ENCODE measurements at regions not wholly inside any gene's neighbourhood (a gene's known extent, or its start where the extent isn't known, plus 50 kb on each side); places are given as distances from the start of the nearest gene placed in this dataset.

GRCh38 chr2:16290311-16291020 is 350.1 kb downstream of the MYCN start:
- Histone ChIP-seq H3K36me3 (no peaks in the 10 kb centered on the region), H3K27ac (replicated peaks) (no peak overlapping the region), H3K9me3 (replicated peaks) (no peaks in the 10 kb centered on the region), H3K27me3 (ENCODE audit: low read depth) (peaks cover 22% of the 10 kb centered on the region), H3K4me3 (no peak overlapping the region), H3K4me1 (no peaks in the 10 kb centered on the region)
- no peak for TF ChIP-seq CTCF (IDR thresholded peaks at IDR 0.05; ENCODE audit: borderline replicate concordance)
- DNase-seq = no peak
- intact Hi-C loops (cut with micrococcal nuclease) = no loop called here

GRCh38 chr2:16288371-16289112 is 348.2 kb downstream of the MYCN start:
- intact Hi-C loops (cut with micrococcal nuclease) = loop anchor here (10.0 kb wide), 1 partner anchor 654 kb away; no protein-coding TSS in a partner anchor
- H3K36me3 ChIP-seq = no peaks in the 10 kb centered on the region
- H3K4me3 ChIP-seq = no peak overlapping the region
- no peak for DNase-seq
- H3K9me3 ChIP-seq (replicated peaks) = no peaks in the 10 kb centered on the region
- TF ChIP-seq CTCF (IDR thresholded peaks at IDR 0.05; ENCODE audit: borderline replicate concordance) = no peak
- H3K4me1 ChIP-seq = no peaks in the 10 kb centered on the region
- H3K27me3 ChIP-seq (ENCODE audit: low read depth) = peaks cover 27% of the 10 kb centered on the region
- H3K27ac ChIP-seq (replicated peaks) = no peak overlapping the region

- Histone ChIP-seq H3K36me3 (no peaks in the 10 kb centered on the region), H3K9me3 (replicated peaks) (no peaks in the 10 kb centered on the region), H3K27me3 (ENCODE audit: low read depth) (peaks cover 27% of the 10 kb centered on the region), H3K27ac (replicated peaks) (no peak overlapping the region), H3K4me1 (no peaks in the 10 kb centered on the region), H3K4me3 (no peak overlapping the region)
- intact Hi-C loops (cut with micrococcal nuclease) = loop anchor here (10.0 kb wide), 1 partner anchor 653 kb away; no protein-coding TSS in a partner anchor
- DNase-seq = no peak
- TF ChIP-seq CTCF (IDR thresholded peaks at IDR 0.05; ENCODE audit: borderline replicate concordance) = no peak
Measured at GRCh38 chr2:16287831-16288230, 347.5 kb downstream of the MYCN start.

DNA sequence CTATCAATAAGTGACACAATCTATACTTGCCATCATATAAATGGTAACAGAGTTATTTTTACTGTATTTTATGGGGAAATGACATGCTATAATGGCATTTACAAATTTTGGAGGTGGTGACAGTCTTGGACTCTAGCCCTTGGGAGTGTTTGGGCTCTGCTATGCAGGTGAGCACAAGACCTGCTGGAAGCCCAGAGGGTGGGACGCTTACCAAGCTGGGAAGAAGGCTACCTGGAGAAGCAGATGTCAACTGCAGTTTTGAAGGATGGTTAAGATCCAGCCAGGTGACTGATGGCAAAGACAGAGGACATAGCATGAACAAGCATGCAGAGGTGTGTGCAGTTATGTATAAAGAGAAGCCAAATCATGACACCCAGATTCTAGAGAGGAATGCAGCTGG is 346.9 kb downstream of the MYCN start:
- no peak overlapping the region for H3K4me3 ChIP-seq
- no peaks in the 10 kb centered on the region for H3K4me1 ChIP-seq
- TF ChIP-seq CTCF (IDR thresholded peaks at IDR 0.05; ENCODE audit: borderline replicate concordance) = no peak
- H3K27ac ChIP-seq (replicated peaks) = no peak overlapping the region
- no peak for DNase-seq
- H3K9me3 ChIP-seq (replicated peaks) = no peaks in the 10 kb centered on the region
- H3K27me3 ChIP-seq (ENCODE audit: low read depth) = peaks cover 27% of the 10 kb centered on the region
- intact Hi-C loops (cut with micrococcal nuclease) = loop anchor here (10.0 kb wide), 1 partner anchor 652 kb away; no protein-coding TSS in a partner anchor
- no peaks in the 10 kb centered on the region for H3K36me3 ChIP-seq

GRCh38 chr2:16285813-16286510 is 345.6 kb downstream of the MYCN start:
- H3K27me3 ChIP-seq (ENCODE audit: low read depth) = peaks cover 15% of the 10 kb centered on the region
- H3K4me1 ChIP-seq = no peaks in the 10 kb centered on the region
- DNase-seq = no peak
- no peaks in the 10 kb centered on the region for H3K9me3 ChIP-seq (replicated peaks)
- intact Hi-C loops (cut with micrococcal nuclease) = loop anchor here (10.0 kb wide), 1 partner anchor 651 kb away; no protein-coding TSS in a partner anchor
- no peak for TF ChIP-seq CTCF (IDR thresholded peaks at IDR 0.05; ENCODE audit: borderline replicate concordance)
- H3K27ac ChIP-seq (replicated peaks) = no peak overlapping the region
- H3K4me3 ChIP-seq = no peak overlapping the region
- no peaks in the 10 kb centered on the region for H3K36me3 ChIP-seq

Measured in left ventricle myocardium inferior (tissue), 1 donor.